Small intestine (tissue), 7 donors: ENCODE measurements at regions not wholly inside any gene's neighbourhood (a gene's known extent, or its start where the extent isn't known, plus 50 kb on each side); places are given as distances from the start of the nearest gene placed in this dataset.
"Not testable (repeated sequence)": the region's sequence is repeated elsewhere in the genome, so short reads cannot be mapped to it uniquely, and the experiment has no call there.

Source experiments
- DNase-seq, 2 donors: peaks; one replicate each; pipeline versions ENCODE4 v3.0.0 to v3.0.0-alpha.2; 2013
- FAIRE-seq: peaks from 2 replicates; lab custom pipeline; 2012; peaks lifted over from hg19 to GRCh38; lab: Jason Lieb, UNC
- H3K27ac ChIP-seq, 3 donors: one replicate each; pipeline ENCODE4 v1.5.1; 2013; ENCODE audit warnings: low read length in 2 of 3, mild to moderate bottlenecking in 2 of 3, control low read depth in 1 of 3, inconsistent platforms in 1 of 3, low read depth in 1 of 3, moderate library complexity in 1 of 3
- H3K27me3 ChIP-seq, 3 donors: one replicate each; pipeline ENCODE4 v1.6.1; 2013; ENCODE audit warnings: low read length in 3 of 3, inconsistent platforms in 1 of 3; ENCODE audit not compliant: control insufficient read depth in 3 of 3, insufficient read depth in 3 of 3
- H3K36me3 ChIP-seq, 3 donors: one replicate each; pipeline ENCODE4 v1.6.1; 2013; ENCODE audit warnings: low read length in 3 of 3, inconsistent platforms in 1 of 3, low read depth in 1 of 3, mild to moderate bottlenecking in 1 of 3, moderate library complexity in 1 of 3; ENCODE audit not compliant: control insufficient read depth in 3 of 3, insufficient read depth in 2 of 3
- H3K4me1 ChIP-seq, 3 donors: one replicate each; pipeline ENCODE4 v1.6.1; 2013; ENCODE audit warnings: low read length in 2 of 3, inconsistent platforms in 1 of 3, low read depth in 1 of 3, mild to moderate bottlenecking in 1 of 3, moderate library complexity in 1 of 3; ENCODE audit not compliant: control insufficient read depth in 3 of 3, insufficient read depth in 2 of 3
- H3K4me3 ChIP-seq, 3 donors: one replicate each; pipeline ENCODE4 v1.5.1; 2013; ENCODE audit warnings: low read length in 3 of 3, control low read depth in 1 of 3, inconsistent platforms in 1 of 3, low read depth in 1 of 3, mild to moderate bottlenecking in 1 of 3, moderate library complexity in 1 of 3
- H3K9me3 ChIP-seq, 2 donors: one replicate each; pipeline ENCODE4 v1.6.1; 2013; ENCODE audit warnings: low read depth in 1 of 2, low read length in 1 of 2; ENCODE audit not compliant: control insufficient read depth in 2 of 2, insufficient read depth in 1 of 2
- WGBS, 3 donors: extraction: QIAGEN DNeasy Blood & Tissue Kit; methylation state at CpG; one replicate each; pipeline ENCODE4 v1.1.7; 2013; 5-methylcytosine and 5-hydroxymethylcytosine counted together
- donor health status: healthy with polysubstance abuse.
- donor health status: control.
- donor health status: control.
- donor health status: Bipolar disorder and iron deficiency.
- donor health status: healthy.

DNA sequence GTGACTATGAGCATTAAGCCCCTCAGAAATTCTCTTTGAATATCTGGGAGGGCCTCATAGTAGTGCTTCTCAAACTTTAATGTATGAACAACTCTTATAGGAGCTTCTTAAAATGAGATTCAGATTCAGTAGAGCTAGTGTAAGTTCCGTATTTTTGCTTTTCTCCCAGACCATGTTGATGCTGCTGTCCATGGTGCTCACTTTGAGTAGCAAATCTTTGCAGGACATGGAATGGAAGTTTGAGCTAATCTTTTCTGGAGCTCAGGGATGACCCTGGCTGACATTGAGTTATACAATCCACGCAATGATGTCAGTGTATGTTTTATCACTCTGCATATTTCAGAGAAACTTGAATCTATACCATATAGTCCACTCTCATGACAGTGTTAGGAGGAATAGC is 134.2 kb downstream of the OTOL1 start:
- no peak for FAIRE-seq
- Histone ChIP-seq H3K4me3 (no peak overlapping the region), H3K36me3 (no peaks in the 10 kb centered on the region), H3K27ac (no peak overlapping the region), H3K4me1 (no peaks in the 10 kb centered on the region), H3K27me3 (no peaks in the 10 kb centered on the region), H3K9me3 (peaks cover 0 to 3% of the 10 kb centered on the region in 2 donors)
- peak in 1 of 2 donors; percentile 2 for DNase-seq
- WGBS, 3 donors, result 52 to 60% (median 55%) methylated on average over 2 of the region's 2 CpGs

DNA sequence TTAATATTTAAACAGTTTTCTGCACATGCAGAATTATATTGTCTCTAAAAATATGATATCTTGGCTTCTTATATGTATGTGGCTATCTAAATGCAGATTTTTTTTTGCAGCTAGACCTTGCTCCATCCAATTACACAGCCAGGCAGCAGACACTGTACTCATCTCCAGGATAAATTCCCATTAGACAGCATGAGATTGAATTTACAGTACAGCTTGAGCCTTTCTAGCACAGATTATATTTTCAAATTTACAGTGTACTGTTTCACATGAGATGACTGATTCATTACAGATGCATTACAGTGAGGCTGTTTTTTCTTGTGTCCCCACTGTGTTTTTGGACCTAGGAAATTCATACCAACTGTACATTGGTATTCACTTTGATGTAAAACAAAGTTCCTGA is 134.9 kb downstream of the OTOL1 start:
- FAIRE-seq, result no peak
- Histone ChIP-seq H3K9me3 (peaks cover 0 to 3% of the 10 kb centered on the region in 2 donors), H3K4me1 (no peaks in the 10 kb centered on the region), H3K4me3 (no peak overlapping the region), H3K27me3 (no peaks in the 10 kb centered on the region), H3K36me3 (no peaks in the 10 kb centered on the region), H3K27ac (no peak overlapping the region)
- DNase-seq, result no peak

DNA sequence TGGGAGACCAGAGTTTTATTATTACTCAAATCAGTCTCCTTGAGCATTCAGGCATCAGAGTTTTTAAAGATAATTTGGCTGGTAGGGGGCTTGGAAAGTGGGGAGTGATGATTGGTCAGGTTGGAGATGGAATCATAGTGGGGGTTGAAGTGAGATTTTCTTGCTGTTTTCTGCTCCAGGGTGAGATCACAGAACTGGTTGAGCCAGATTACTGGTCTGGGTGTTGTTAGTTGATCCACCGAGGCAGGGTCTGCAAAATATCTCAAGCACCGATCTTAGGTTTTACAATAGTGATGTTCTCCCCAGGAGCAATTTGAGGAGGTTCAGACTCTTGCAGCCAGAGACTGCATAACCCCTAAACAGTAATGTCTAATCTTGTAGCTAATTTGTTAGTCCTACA is 141.0 kb downstream of the OTOL1 start:
- no peaks in the 10 kb centered on the region for H3K27me3 ChIP-seq
- 37 to 58% (median 51%) methylated on average over 2 of the region's 2 CpGs for WGBS, 3 donors

DNA sequence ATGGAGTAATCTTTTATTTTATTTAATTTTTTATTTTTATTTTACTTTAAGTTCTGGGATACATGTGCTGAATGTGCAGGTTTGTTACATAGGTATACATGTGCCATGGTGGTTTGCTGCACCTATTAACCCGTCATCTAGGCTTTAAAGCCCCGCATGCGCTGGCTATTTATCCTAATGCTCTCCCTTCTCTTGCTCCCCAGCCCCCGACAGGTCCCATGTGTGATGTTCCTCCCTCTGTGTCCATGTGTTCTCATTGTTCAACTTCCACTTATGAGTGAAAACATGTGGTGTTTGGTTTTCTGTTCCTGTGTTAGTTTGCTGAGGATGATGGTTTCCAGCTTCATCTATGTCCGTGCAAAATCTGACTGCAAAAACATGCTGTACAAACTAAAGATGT is 142.5 kb downstream of the OTOL1 start:
- H3K36me3 ChIP-seq, H3K4me3 ChIP-seq, H3K27me3 ChIP-seq, H3K9me3 ChIP-seq, FAIRE-seq, H3K4me1 ChIP-seq, H3K27ac ChIP-seq, DNase-seq: not testable (repeated sequence)
- 66 to 86% (median 80%) methylated on average over 5 of the region's 5 CpGs for WGBS, 3 donors

More for the DNA sequence above, 141.0 kb downstream of the OTOL1 start:
- DNase-seq (no peak), FAIRE-seq (no peak)
- Histone ChIP-seq H3K9me3 (no peaks in the 10 kb centered on the region), H3K4me3 (no peak overlapping the region), H3K27ac (no peak overlapping the region), H3K4me1 (no peaks in the 10 kb centered on the region), H3K36me3 (no peaks in the 10 kb centered on the region)

DNA sequence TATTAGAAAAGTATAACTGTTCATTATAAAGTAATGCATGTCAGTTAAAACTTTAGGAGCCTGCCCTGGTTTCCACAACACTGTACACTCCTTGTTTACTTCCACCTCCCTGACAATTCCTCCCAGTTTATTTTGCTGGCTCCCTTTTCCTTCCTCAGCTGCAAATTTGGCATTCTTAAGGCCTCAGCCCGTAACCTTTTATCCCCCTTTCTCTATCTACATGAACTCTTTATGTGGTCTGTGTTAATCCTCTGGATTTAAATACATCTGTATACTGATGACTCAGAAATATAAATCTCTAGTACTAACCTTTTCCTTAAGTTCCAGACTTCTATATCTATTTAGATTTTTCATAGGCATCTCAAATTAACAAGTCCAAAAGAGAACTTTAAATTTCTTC is 143.6 kb downstream of the OTOL1 start:
- no peak for DNase-seq
- H3K4me1 ChIP-seq, result no peaks in the 10 kb centered on the region
- 47 to 56% (median 49%) methylated on average over 1 of the region's 1 CpG for WGBS, 3 donors
- no peak for FAIRE-seq
- no peak overlapping the region for H3K27ac ChIP-seq
- H3K9me3 ChIP-seq, result no peaks in the 10 kb centered on the region
- H3K4me3 ChIP-seq, result no peak overlapping the region
- H3K36me3 ChIP-seq, result no peaks in the 10 kb centered on the region
- H3K27me3 ChIP-seq, result no peaks in the 10 kb centered on the region

DNA sequence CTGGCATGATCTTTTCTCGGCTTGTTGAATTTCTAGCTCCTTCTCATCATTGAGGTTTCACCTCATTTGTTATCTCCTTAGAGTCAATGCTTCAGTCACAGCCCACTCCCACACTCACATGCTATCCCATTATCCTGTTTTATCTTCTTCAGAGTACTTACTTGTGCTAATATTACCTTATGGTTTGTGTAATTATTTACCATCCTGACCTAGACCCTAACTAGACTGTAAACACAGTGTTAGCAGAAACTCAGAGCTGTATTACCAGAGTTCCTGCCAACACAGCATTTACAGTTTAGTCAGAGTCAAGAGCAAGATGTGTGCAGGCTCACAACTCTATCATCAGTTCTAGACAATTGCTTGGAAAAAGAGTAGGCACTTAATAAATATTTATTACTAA is 144.7 kb downstream of the OTOL1 start:
- no peaks in the 10 kb centered on the region for H3K9me3 ChIP-seq
- 43 to 53% (median 44%) methylated on average over 1 of the region's 1 CpG for WGBS, 3 donors
- no peak overlapping the region for H3K27ac ChIP-seq
- FAIRE-seq (no peak), DNase-seq (no peak)
- H3K4me1 ChIP-seq, result no peaks in the 10 kb centered on the region
- H3K36me3 ChIP-seq, result no peaks in the 10 kb centered on the region
- H3K4me3 ChIP-seq, result no peak overlapping the region
- H3K27me3 ChIP-seq, result no peaks in the 10 kb centered on the region

DNA sequence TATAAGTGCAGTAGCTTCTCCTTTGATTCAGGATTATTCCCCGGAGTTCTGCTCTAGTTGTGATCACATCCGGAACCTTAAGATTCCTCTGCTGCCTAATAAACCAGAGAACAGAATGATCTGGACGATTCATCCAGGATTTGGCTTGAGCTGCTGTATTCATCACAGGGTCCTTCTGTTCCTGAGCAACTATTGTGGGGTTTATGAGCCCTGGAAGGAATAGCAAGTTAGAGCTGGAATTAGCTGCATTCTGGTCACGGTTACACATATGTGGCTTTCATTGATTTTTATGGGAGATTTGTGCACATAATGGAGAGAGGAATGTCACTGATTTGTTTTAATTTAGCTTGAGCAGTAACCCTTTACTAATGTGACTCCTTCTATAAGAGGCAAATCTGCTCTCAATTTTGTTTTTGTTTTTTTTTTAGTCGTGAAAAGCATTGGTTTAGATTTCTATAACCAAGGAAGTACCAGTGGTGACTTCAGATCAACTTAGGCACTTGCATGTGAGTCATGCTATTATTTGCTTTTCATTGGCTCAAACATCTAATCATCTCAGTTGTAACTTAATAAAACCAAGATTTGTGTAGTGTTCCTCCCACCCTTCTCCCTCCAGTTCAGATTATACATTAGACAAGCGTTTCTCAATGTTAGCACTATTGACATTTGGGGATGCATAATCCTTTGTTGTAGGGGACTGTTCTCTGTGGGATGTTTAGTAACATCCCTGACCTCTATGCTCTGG is 148.5 kb downstream of the OTOL1 start:
- Histone ChIP-seq H3K4me1 (no peaks in the 10 kb centered on the region), H3K9me3 (no peaks in the 10 kb centered on the region), H3K27me3 (no peaks in the 10 kb centered on the region), H3K4me3 (no peak overlapping the region), H3K36me3 (no peaks in the 10 kb centered on the region), H3K27ac (no peak overlapping the region)
- FAIRE-seq (no peak), DNase-seq (no peak)
- 54 to 70% (median 62%) methylated on average over 6 of the region's 6 CpGs for WGBS, 3 donors

DNA sequence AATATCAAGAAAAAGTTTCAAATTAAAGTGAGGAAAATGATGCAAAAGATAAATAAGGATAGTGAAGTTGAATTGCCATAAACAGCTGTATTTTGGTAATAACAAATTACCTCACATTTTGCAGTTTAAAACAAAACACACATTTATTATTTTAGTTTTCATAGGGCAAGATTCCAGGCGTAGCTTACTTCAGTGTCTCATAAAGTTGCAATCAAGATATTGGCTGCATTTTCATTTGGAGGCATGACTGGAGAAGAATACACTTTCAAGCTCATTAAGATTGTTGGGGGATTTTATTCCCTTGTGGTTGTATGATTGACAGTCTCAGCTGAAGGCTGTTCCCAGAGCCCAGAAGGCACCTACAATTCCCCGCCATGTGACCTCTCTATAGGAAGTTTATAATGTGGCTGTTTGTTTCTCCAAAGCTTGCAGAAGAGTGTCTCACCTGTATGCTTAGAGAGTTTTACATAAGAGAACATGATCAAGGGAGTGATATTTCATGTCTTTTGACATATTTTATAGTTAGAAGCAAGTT is 151.4 kb downstream of the OTOL1 start:
- Histone ChIP-seq H3K27ac (no peak overlapping the region), H3K4me3 (no peak overlapping the region), H3K27me3 (no peaks in the 10 kb centered on the region), H3K4me1 (no peaks in the 10 kb centered on the region), H3K36me3 (no peaks in the 10 kb centered on the region), H3K9me3 (no peaks in the 10 kb centered on the region)
- 72 to 86% (median 75%) methylated on average over 2 of the region's 2 CpGs for WGBS, 3 donors
- FAIRE-seq (no peak), DNase-seq (no peak)
